WTC11 (cell line): ENCODE measurements at regions not wholly inside any gene's neighbourhood (a gene's known extent, or its start where the extent isn't known, plus 50 kb on each side); places are given as distances from the start of the nearest gene placed in this dataset.

Source experiments
- ATAC-seq: fragments of 200-7000 bp; cut with Tn5 transposase; 2 replicates; pipeline ENCODE4 v1.10.0; 2021; ENCODE audit warnings: mild to moderate bottlenecking, moderate library complexity
- CTCF ChIA-PET: fragments of 300-600 bp; sonication (Branson Sonifier 250); formaldehyde crosslinking; loops from one replicate; lab custom pipeline; 2021; ENCODE audit warnings: antibody characterized with exemption; lab: Charles Lee
- POLR2A ChIA-PET: fragments of 350-600 bp; sonication (Branson Sonifier 250); formaldehyde crosslinking; loops from one replicate; lab custom pipeline; 2021; ENCODE audit warnings: antibody characterized with exemption; lab: Charles Lee
- DNase-seq: peaks from one replicate; pipeline ENCODE4 v3.0.0; 2021; ENCODE audit warnings: low spot score
- H3K27ac Mint-ChIP-seq: 2 replicates; pipeline ENCODE4 v1.8.0; 2021; ENCODE audit warnings: mixed read lengths
- H3K27me3 Mint-ChIP-seq: 2 replicates; pipeline ENCODE4 v1.8.0; 2021; ENCODE audit warnings: low read depth, mild to moderate bottlenecking, moderate library complexity, mixed read lengths
- H3K36me3 Mint-ChIP-seq: 2 replicates; pipeline ENCODE4 v1.8.0; 2021; ENCODE audit warnings: mixed read lengths
- H3K4me1 Mint-ChIP-seq: 2 replicates; pipeline ENCODE4 v1.8.0; 2022; ENCODE audit warnings: mixed read lengths
- H3K4me3 Mint-ChIP-seq: 2 replicates; pipeline ENCODE4 v1.8.0; 2021; ENCODE audit warnings: mild to moderate bottlenecking, moderate library complexity, mixed read lengths
- H3K9me3 Mint-ChIP-seq: 2 replicates; pipeline ENCODE4 v1.8.0; 2021; ENCODE audit warnings: mixed read lengths
- ATF1 ChIP-seq: sonication (generic); formaldehyde crosslinking; IDR thresholded peaks from 2 replicates; pipeline ENCODE4 v1.8.1; 2023; ENCODE audit warnings: mild to moderate bottlenecking, moderate library complexity, missing genetic modification reagents
- ATF6 ChIP-seq: sonication (generic); formaldehyde crosslinking; IDR thresholded peaks from 2 replicates; pipeline ENCODE4 v1.8.1; 2023; ENCODE audit warnings: mild to moderate bottlenecking, missing genetic modification reagents
- CBFB ChIP-seq: sonication (generic); formaldehyde crosslinking; IDR thresholded peaks from 2 replicates; pipeline ENCODE4 v1.8.1; 2022; ENCODE audit warnings: mild to moderate bottlenecking, low read depth, missing genetic modification reagents
- CREM ChIP-seq: sonication (generic); formaldehyde crosslinking; IDR thresholded peaks from 2 replicates; pipeline ENCODE4 v1.8.1; 2022; ENCODE audit warnings: mild to moderate bottlenecking, missing genetic modification reagents, moderate library complexity
- E2F1 ChIP-seq: sonication (generic); formaldehyde crosslinking; IDR thresholded peaks from 2 replicates; pipeline ENCODE4 v1.8.0; 2022; ENCODE audit warnings: mild to moderate bottlenecking, missing genetic modification reagents
- ELF4 ChIP-seq: sonication (generic); formaldehyde crosslinking; IDR thresholded peaks from 2 replicates; pipeline ENCODE4 v1.8.1; 2022; ENCODE audit warnings: low read depth, mild to moderate bottlenecking, moderate library complexity, missing genetic modification reagents
- FOXK1 ChIP-seq: sonication (generic); formaldehyde crosslinking; IDR thresholded peaks from 2 replicates; pipeline ENCODE4 v1.8.0; 2022; ENCODE audit warnings: mild to moderate bottlenecking, moderate library complexity, missing genetic modification reagents
- GRHL2 ChIP-seq: fragments of 250-450 bp; sonication (Bioruptor Pico); IDR thresholded peaks from 2 replicates; pipeline ENCODE4 v1.8.0; 2022; ENCODE audit warnings: mild to moderate bottlenecking, moderate library complexity; ENCODE audit not compliant: insufficient replicate concordance, severe bottlenecking
- GTF2I ChIP-seq: fragments of 250-450 bp; sonication (Bioruptor Pico); conservative IDR thresholded peaks from 2 replicates; pipeline ENCODE4 v1.4.0; 2021; ENCODE audit warnings: mild to moderate bottlenecking
- IRF2 ChIP-seq: sonication (generic); formaldehyde crosslinking; IDR thresholded peaks from 2 replicates; pipeline ENCODE4 v1.8.0; 2022; ENCODE audit warnings: low read depth, missing genetic modification reagents, borderline replicate concordance
- MAX ChIP-seq: sonication (generic); formaldehyde crosslinking; IDR thresholded peaks from 2 replicates; pipeline ENCODE4 v1.8.0; 2022; ENCODE audit warnings: mild to moderate bottlenecking, missing genetic modification reagents
- MYBL2 ChIP-seq: sonication (generic); formaldehyde crosslinking; IDR thresholded peaks from 2 replicates; pipeline ENCODE4 v1.8.1; 2023; ENCODE audit warnings: mild to moderate bottlenecking, moderate library complexity, missing genetic modification reagents
- NFATC4 ChIP-seq: fragments of 250-450 bp; sonication (Bioruptor Pico); IDR thresholded peaks from 2 replicates; pipeline ENCODE4 v1.9.0; 2021; ENCODE audit warnings: mild to moderate bottlenecking
- NFYB ChIP-seq: sonication (generic); formaldehyde crosslinking; conservative IDR thresholded peaks from 2 replicates; pipeline ENCODE4 v1.8.0; 2022; ENCODE audit warnings: low read depth, missing genetic modification reagents
- NR3C1 ChIP-seq: sonication (generic); formaldehyde crosslinking; conservative IDR thresholded peaks from 2 replicates; pipeline ENCODE4 v1.8.1; 2023; ENCODE audit warnings: low read depth, mild to moderate bottlenecking, missing genetic modification reagents
- PRDM15 ChIP-seq: sonication (generic); formaldehyde crosslinking; IDR thresholded peaks from 2 replicates; pipeline ENCODE4 v1.8.0; 2022; ENCODE audit warnings: missing genetic modification reagents
- SOX15 ChIP-seq: fragments of 250-450 bp; sonication (Bioruptor Pico); IDR thresholded peaks from 2 replicates; pipeline ENCODE4 v1.9.0; 2021; ENCODE audit warnings: mild to moderate bottlenecking
- SP1 ChIP-seq: sonication (generic); formaldehyde crosslinking; conservative IDR thresholded peaks from 2 replicates; pipeline ENCODE4 v1.8.1; 2022; ENCODE audit warnings: missing genetic modification reagents
- STAT6 ChIP-seq: sonication (generic); formaldehyde crosslinking; conservative IDR thresholded peaks from 2 replicates; pipeline ENCODE4 v1.8.1; 2023; ENCODE audit warnings: mild to moderate bottlenecking, low read depth, missing genetic modification reagents, moderate library complexity
- TEAD4 ChIP-seq: sonication (generic); formaldehyde crosslinking; IDR thresholded peaks from 2 replicates; pipeline ENCODE4 v1.8.0; 2022; ENCODE audit warnings: mild to moderate bottlenecking, missing genetic modification reagents
- ZMAT4 ChIP-seq: fragments of 250-450 bp; sonication (Bioruptor Pico); IDR thresholded peaks from 2 replicates; pipeline ENCODE4 v1.9.0; 2021; ENCODE audit warnings: mild to moderate bottlenecking
- ZNF121 ChIP-seq: sonication (generic); formaldehyde crosslinking; IDR thresholded peaks from 2 replicates; pipeline ENCODE4 v1.8.0; 2023; ENCODE audit warnings: missing genetic modification reagents
- ZNF396 ChIP-seq: fragments of 250-450 bp; sonication (Bioruptor Pico); IDR thresholded peaks from 2 replicates; pipeline ENCODE4 v1.8.0; 2021; ENCODE audit warnings: mild to moderate bottlenecking, moderate library complexity, borderline replicate concordance
- ZNF425 ChIP-seq: fragments of 250-450 bp; sonication (Bioruptor Pico); conservative IDR thresholded peaks from 2 replicates; pipeline ENCODE4 v1.9.0; 2021; ENCODE audit warnings: mild to moderate bottlenecking
- ZNF671 ChIP-seq: fragments of 250-450 bp; sonication (Bioruptor Pico); IDR thresholded peaks from 2 replicates; pipeline ENCODE4 v1.8.0; 2021; ENCODE audit warnings: mild to moderate bottlenecking

- Mint-ChIP-seq H3K4me1 (peaks cover 9% of the 10 kb centered on the region; the same call in 1 of the 2 replicates), H3K36me3 (peaks cover 12% of the 10 kb centered on the region), H3K9me3 (peaks cover 13% of the 10 kb centered on the region), H3K27me3 (no peaks in the 10 kb centered on the region), H3K27ac (no peak overlapping the region), H3K4me3 (no peak overlapping the region)
- DNase-seq (no peak), ATAC-seq (no peak)
- ChIA-PET CTCF (no interaction called here), POLR2A (no interaction called here)
- TF ChIP-seq SOX15 (CRISPR knock-in tag) = no peak
- TF ChIP-seq NFYB = no peak
- no peak for TF ChIP-seq CBFB (CRISPR knock-in tag)
- TF ChIP-seq ZMAT4 (CRISPR knock-in tag) = no peak
- no peak for TF ChIP-seq GRHL2 (CRISPR knock-in tag)
- TF ChIP-seq GTF2I (CRISPR knock-in tag) = no peak
- TF ChIP-seq STAT6 = no peak
- TF ChIP-seq IRF2 (CRISPR knock-in tag) = no peak
- no peak for TF ChIP-seq SP1 (CRISPR knock-in tag)
- TF ChIP-seq TEAD4 (CRISPR knock-in tag) = no peak
- no peak for TF ChIP-seq ZNF425 (CRISPR knock-in tag)
- TF ChIP-seq ELF4 (CRISPR knock-in tag) = no peak
- TF ChIP-seq FOXK1 = no peak
- TF ChIP-seq NFATC4 (CRISPR knock-in tag) = no peak
- TF ChIP-seq NR3C1 (CRISPR knock-in tag) = no peak
- no peak for TF ChIP-seq ATF6 (CRISPR knock-in tag)
- no peak for TF ChIP-seq ZNF671 (CRISPR knock-in tag)
- TF ChIP-seq MYBL2 (CRISPR knock-in tag) = no peak
- no peak for TF ChIP-seq CREM (CRISPR knock-in tag)
- no peak for TF ChIP-seq ATF1
These were observed 504.3 kb upstream of the NRP1 start for GRCh38 chr10:33838731-33839130.

GRCh38 chr10:33837736-33838135 lies 503.3 kb upstream of the NRP1 start:
- ChIA-PET POLR2A (no interaction called here), CTCF (no interaction called here)
- ATAC-seq (peak; percentile 43; the same call in 1 of the 2 replicates), DNase-seq (no peak)
- peaks cover 2% of the 10 kb centered on the region; the same call in 1 of the 2 replicates for H3K36me3 Mint-ChIP-seq
- peaks cover 4% of the 10 kb centered on the region for H3K9me3 Mint-ChIP-seq
- H3K4me1 Mint-ChIP-seq = peaks cover 9% of the 10 kb centered on the region; the same call in 1 of the 2 replicates
- H3K27me3 Mint-ChIP-seq = no peaks in the 10 kb centered on the region
- no peak overlapping the region for H3K4me3 Mint-ChIP-seq
- H3K27ac Mint-ChIP-seq = no peak overlapping the region
- TF ChIP-seq CBFB (CRISPR knock-in tag) (no peak), ZMAT4 (CRISPR knock-in tag) (no peak), E2F1 (CRISPR knock-in tag) (no peak), MAX (CRISPR knock-in tag) (no peak), ZNF121 (CRISPR knock-in tag) (no peak), ZNF396 (CRISPR knock-in tag) (no peak), PRDM15 (CRISPR knock-in tag) (no peak)
